OCI-LY1 (cell line): ENCODE measurements at regions not wholly inside any gene's neighbourhood (a gene's known extent, or its start where the extent isn't known, plus 50 kb on each side); places are given as distances from the start of the nearest gene placed in this dataset.

Experiments used
- H2AFZ ChIP-seq: fragments of 200-600 bp; sonication (generic), shearing (Covaris generic); 2 replicates; pipeline ENCODE4 v1.6.0; 2014; ENCODE audit warnings: antibody characterized with exemption, mild to moderate bottlenecking, low read length
- H3F3A ChIP-seq: fragments of 200-600 bp; sonication (generic), shearing (Covaris generic); 2 replicates; pipeline ENCODE4 v1.6.0; 2014; ENCODE audit warnings: mild to moderate bottlenecking, antibody characterized with exemption, low read length, moderate library complexity; ENCODE audit not compliant: insufficient read depth
- H3K27ac ChIP-seq: fragments of 200-600 bp; sonication (generic); 2 replicates; pipeline ENCODE4 v1.5.1; 2014; ENCODE audit warnings: low read length, mixed run types, mild to moderate bottlenecking, low read depth; ENCODE audit not compliant: poor library complexity, severe bottlenecking
- H3K27me3 ChIP-seq: fragments of 200-600 bp; sonication (generic); 2 replicates; pipeline ENCODE4 v1.6.0; 2014; ENCODE audit warnings: antibody characterized with exemption, mild to moderate bottlenecking, low read length, moderate library complexity; ENCODE audit not compliant: insufficient read depth
- H3K36me3 ChIP-seq: fragments of 200-600 bp; sonication (generic); 2 replicates; pipeline ENCODE4 v1.6.1; 2014; ENCODE audit warnings: mild to moderate bottlenecking, antibody characterized with exemption, low read length, moderate library complexity, mixed read lengths; ENCODE audit not compliant: insufficient read depth
- H3K4me1 ChIP-seq: fragments of 200-600 bp; sonication (generic); 2 replicates; pipeline ENCODE4 v1.5.1; 2014; ENCODE audit warnings: mild to moderate bottlenecking, low read length, moderate library complexity; ENCODE audit not compliant: insufficient read depth, severe bottlenecking
- H3K4me2 ChIP-seq: fragments of 200-600 bp; sonication (generic), shearing (Covaris generic); 2 replicates; pipeline ENCODE4 v1.6.1; 2014; ENCODE audit warnings: low read length
- H3K4me3 ChIP-seq: fragments of 200-600 bp; sonication (generic); 2 replicates; pipeline ENCODE4 v1.5.1; 2014; ENCODE audit warnings: low read length, low read depth, mild to moderate bottlenecking, mixed read lengths; ENCODE audit not compliant: poor library complexity, severe bottlenecking
- H3K79me2 ChIP-seq: fragments of 200-600 bp; shearing (Covaris generic); 2 replicates; pipeline ENCODE4 v1.6.1; 2016; ENCODE audit warnings: mixed run types, low read length, mixed read lengths; ENCODE audit not compliant: insufficient read depth
- H3K9ac ChIP-seq: fragments of 200-600 bp; sonication (generic), shearing (Covaris generic); 2 replicates; pipeline ENCODE4 v1.6.1; 2014; ENCODE audit warnings: mild to moderate bottlenecking, low read length, mixed read lengths
- H3K9me2 ChIP-seq: fragments of 200-600 bp; sonication (generic), shearing (Covaris generic); 2 replicates; pipeline ENCODE4 v1.6.1; 2014; ENCODE audit warnings: low read depth, mild to moderate bottlenecking, low read length, mixed read lengths
- H3K9me3 ChIP-seq: fragments of 200-600 bp; shearing (Covaris generic); 2 replicates; pipeline ENCODE4 v1.6.1; 2014; ENCODE audit warnings: low read length, mixed read lengths
- H4K20me1 ChIP-seq: fragments of 200-600 bp; sonication (generic), shearing (Covaris generic); 2 replicates; pipeline ENCODE4 v1.6.0; 2016; ENCODE audit warnings: mild to moderate bottlenecking, low read length; ENCODE audit not compliant: insufficient read depth
- CTCF ChIP-seq: fragments of 200-600 bp; sonication (generic), shearing (Covaris generic); IDR thresholded peaks from 2 replicates; pipeline ENCODE4 v1.5.1; 2017; ENCODE audit warnings: mild to moderate bottlenecking, antibody characterized with exemption, low read length, moderate library complexity, mixed read lengths
- EZH2 ChIP-seq: fragments of 200-600 bp; sonication (generic), shearing (Covaris generic); IDR thresholded peaks from 2 replicates; pipeline ENCODE4 v1.8.0; 2017; ENCODE audit warnings: borderline replicate concordance, mixed run types, mild to moderate bottlenecking, antibody characterized with exemption, low read length, moderate library complexity, mixed read lengths

- Histone ChIP-seq H3K4me1 (no peaks in the 10 kb centered on the region), H3K79me2 (no peaks in the 10 kb centered on the region), H3K27ac (no peak overlapping the region), H3F3A (no peaks in the 10 kb centered on the region), H3K4me2 (no peak overlapping the region), H3K9ac (no peak overlapping the region), H3K36me3 (no peaks in the 10 kb centered on the region), H3K4me3 (no peak overlapping the region), H3K27me3 (no peaks in the 10 kb centered on the region), H3K9me3 (no peaks in the 10 kb centered on the region), H4K20me1 (no peaks in the 10 kb centered on the region), H3K9me2 (no peaks in the 10 kb centered on the region), H2AFZ (no peak overlapping the region)
- TF ChIP-seq CTCF (no peak), EZH2 (no peak)
Measured at GRCh38 chr1:218030846-218031245, 254.2 kb upstream of the RRP15 start.

- no peak overlapping the region for H3K4me3 ChIP-seq
- H3F3A ChIP-seq: no peaks in the 10 kb centered on the region
- no peaks in the 10 kb centered on the region for H4K20me1 ChIP-seq
- H3K27ac ChIP-seq: no peak overlapping the region
- H3K79me2 ChIP-seq: no peaks in the 10 kb centered on the region
- TF ChIP-seq EZH2: no peak
- TF ChIP-seq CTCF: no peak
- no peak overlapping the region for H2AFZ ChIP-seq
- H3K9me3 ChIP-seq: no peaks in the 10 kb centered on the region
- no peaks in the 10 kb centered on the region for H3K4me1 ChIP-seq
- H3K27me3 ChIP-seq: no peaks in the 10 kb centered on the region
- no peaks in the 10 kb centered on the region for H3K36me3 ChIP-seq
- H3K9me2 ChIP-seq: no peaks in the 10 kb centered on the region
- no peak overlapping the region for H3K9ac ChIP-seq
- H3K4me2 ChIP-seq: no peak overlapping the region
Measured at GRCh38 chr1:218031901-218032300, 253.2 kb upstream of the RRP15 start.

GRCh38 chr1:218034468-218034867, 250.6 kb upstream of the RRP15 start:
- TF ChIP-seq CTCF: no peak
- TF ChIP-seq EZH2: no peak
- Histone ChIP-seq H2AFZ (no peak overlapping the region), H4K20me1 (no peaks in the 10 kb centered on the region), H3K4me1 (no peaks in the 10 kb centered on the region), H3K27me3 (no peaks in the 10 kb centered on the region), H3K36me3 (no peaks in the 10 kb centered on the region), H3K27ac (no peak overlapping the region), H3F3A (no peaks in the 10 kb centered on the region), H3K4me2 (no peak overlapping the region), H3K79me2 (no peaks in the 10 kb centered on the region), H3K9me3 (no peaks in the 10 kb centered on the region), H3K9me2 (no peaks in the 10 kb centered on the region), H3K4me3 (no peak overlapping the region), H3K9ac (no peak overlapping the region)
